Hepatocyte (in vitro differentiated cells): ENCODE measurements at regions not wholly inside any gene's neighbourhood (a gene's known extent, or its start where the extent isn't known, plus 50 kb on each side); places are given as distances from the start of the nearest gene placed in this dataset.
A peak's percentile ranks its signal among the peaks of the same experiment; 100 is the strongest.

Experiments used
- DNase-seq: peaks from one replicate; pipeline ENCODE4 v3.0.0-alpha.2; 2016; ENCODE audit warnings: low spot score
- H2AFZ ChIP-seq: fragments of 200-600 bp; sonication (generic); 2 replicates; pipeline ENCODE4 v1.6.0; 2016; ENCODE audit warnings: antibody characterized with exemption, mild to moderate bottlenecking
- H3K27ac ChIP-seq: fragments of 200-600 bp; sonication (generic); 2 replicates; pipeline ENCODE4 v1.5.1; 2016; ENCODE audit warnings: mild to moderate bottlenecking
- H3K27me3 ChIP-seq: fragments of 200-600 bp; sonication (generic); 2 replicates; pipeline ENCODE4 v1.6.1; 2016
- H3K36me3 ChIP-seq: fragments of 200-600 bp; sonication (generic); replicated peaks from 2 replicates; pipeline ENCODE4 v1.5.1; 2016; ENCODE audit warnings: low read depth; ENCODE audit not compliant: insufficient read depth
- H3K4me1 ChIP-seq: fragments of 200-600 bp; sonication (generic); 2 replicates; pipeline ENCODE4 v1.5.1; 2016; ENCODE audit warnings: mild to moderate bottlenecking, moderate library complexity; ENCODE audit not compliant: insufficient read depth
- H3K4me2 ChIP-seq: fragments of 200-600 bp; sonication (generic); 2 replicates; pipeline ENCODE4 v1.6.0; 2016
- H3K4me3 ChIP-seq: fragments of 200-600 bp; sonication (generic); 2 replicates; pipeline ENCODE4 v1.5.1; 2016; ENCODE audit warnings: mild to moderate bottlenecking
- H3K79me2 ChIP-seq: fragments of 200-600 bp; sonication (generic); 2 replicates; pipeline ENCODE4 v1.6.0; 2017; ENCODE audit warnings: mild to moderate bottlenecking
- H3K9me2 ChIP-seq: fragments of 200-600 bp; sonication (generic); replicated peaks from 2 replicates; pipeline ENCODE4 v1.6.0; 2017; ENCODE audit warnings: mild to moderate bottlenecking; ENCODE audit not compliant: insufficient read depth
- H3K9me3 ChIP-seq: fragments of 200-600 bp; sonication (generic); 2 replicates; pipeline ENCODE4 v1.5.1; 2016; ENCODE audit warnings: low read depth, mild to moderate bottlenecking
- H4K20me1 ChIP-seq: fragments of 200-600 bp; sonication (generic); 2 replicates; pipeline ENCODE4 v1.6.0; 2016; ENCODE audit warnings: mild to moderate bottlenecking; ENCODE audit not compliant: insufficient read depth, poor library complexity, severe bottlenecking
- EZH2 ChIP-seq: fragments of 200-600 bp; sonication (generic); IDR thresholded peaks from 2 replicates; pipeline ENCODE4 v1.6.1; 2016; ENCODE audit warnings: antibody characterized with exemption, mild to moderate bottlenecking, borderline replicate concordance
- EZH2phosphoT487 ChIP-seq: fragments of 200-600 bp; sonication (generic); IDR thresholded peaks from one replicate; pipeline ENCODE4 v1.6.1; 2018; ENCODE audit warnings: antibody characterized with exemption, mild to moderate bottlenecking, low read depth, moderate library complexity; ENCODE audit not compliant: unreplicated experiment, severe bottlenecking
- WGBS: methylation state at CpG from one replicate; pipeline ENCODE4 v1.1.6; 2016; ENCODE audit warnings: low lambda C conversion rate; ENCODE audit errors: missing lambda C conversion rate; 5-methylcytosine and 5-hydroxymethylcytosine counted together
- TF ChIP-seq, protein P1 (sequence below): fragments of 200-600 bp; sonication (generic); IDR thresholded peaks from 2 replicates; pipeline ENCODE4 v1.5.1; 2016; ENCODE audit warnings: antibody characterized with exemption, mild to moderate bottlenecking; ENCODE audit not compliant: poor library complexity

DNA sequence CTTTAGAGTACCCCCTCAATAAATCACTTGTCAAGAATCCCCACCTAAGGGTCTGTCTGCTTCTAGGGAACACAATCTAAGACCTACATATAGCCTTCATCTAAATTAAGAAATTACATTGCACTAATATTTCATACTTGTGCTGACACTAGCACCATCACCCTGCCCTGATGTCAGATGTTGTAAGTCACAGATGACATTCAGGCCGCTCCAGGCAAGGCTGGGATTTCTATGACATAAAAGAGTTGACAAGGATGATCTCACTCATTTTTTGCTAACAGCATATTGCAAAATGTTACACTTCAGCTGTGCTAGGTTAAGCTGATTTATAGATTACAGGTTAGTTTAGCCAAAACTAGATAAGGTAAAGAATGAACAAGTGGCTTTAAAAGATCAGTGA is 372.5 kb upstream of the GRIA1 start:
- H3K36me3 ChIP-seq = no peaks in the 10 kb centered on the region
- H3K4me1 ChIP-seq = peaks cover 5% of the 10 kb centered on the region
- no peak overlapping the region for H3K4me2 ChIP-seq
- no peak overlapping the region for H2AFZ ChIP-seq
- no peaks in the 10 kb centered on the region for H3K27me3 ChIP-seq
- TF ChIP-seq EZH2phosphoT487 (no peak), EZH2 (no peak)
- TF ChIP-seq, protein P1, sequence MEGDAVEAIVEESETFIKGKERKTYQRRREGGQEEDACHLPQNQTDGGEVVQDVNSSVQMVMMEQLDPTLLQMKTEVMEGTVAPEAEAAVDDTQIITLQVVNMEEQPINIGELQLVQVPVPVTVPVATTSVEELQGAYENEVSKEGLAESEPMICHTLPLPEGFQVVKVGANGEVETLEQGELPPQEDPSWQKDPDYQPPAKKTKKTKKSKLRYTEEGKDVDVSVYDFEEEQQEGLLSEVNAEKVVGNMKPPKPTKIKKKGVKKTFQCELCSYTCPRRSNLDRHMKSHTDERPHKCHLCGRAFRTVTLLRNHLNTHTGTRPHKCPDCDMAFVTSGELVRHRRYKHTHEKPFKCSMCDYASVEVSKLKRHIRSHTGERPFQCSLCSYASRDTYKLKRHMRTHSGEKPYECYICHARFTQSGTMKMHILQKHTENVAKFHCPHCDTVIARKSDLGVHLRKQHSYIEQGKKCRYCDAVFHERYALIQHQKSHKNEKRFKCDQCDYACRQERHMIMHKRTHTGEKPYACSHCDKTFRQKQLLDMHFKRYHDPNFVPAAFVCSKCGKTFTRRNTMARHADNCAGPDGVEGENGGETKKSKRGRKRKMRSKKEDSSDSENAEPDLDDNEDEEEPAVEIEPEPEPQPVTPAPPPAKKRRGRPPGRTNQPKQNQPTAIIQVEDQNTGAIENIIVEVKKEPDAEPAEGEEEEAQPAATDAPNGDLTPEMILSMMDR = no peak
- no peak overlapping the region for H3K4me3 ChIP-seq
- no peaks in the 10 kb centered on the region for H3K9me2 ChIP-seq
- WGBS = 91% methylated on average over 1 of the region's 1 CpG
- H3K9me3 ChIP-seq = no peaks in the 10 kb centered on the region
- H3K27ac ChIP-seq = peak overlapping the region; percentile 46
- H4K20me1 ChIP-seq = no peaks in the 10 kb centered on the region
- peak; percentile 6 for DNase-seq
- no peaks in the 10 kb centered on the region for H3K79me2 ChIP-seq

GRCh38 chr5:153122403-153122802 is 368.1 kb upstream of the GRIA1 start:
- H3K36me3 ChIP-seq = no peaks in the 10 kb centered on the region
- H3K9me3 ChIP-seq = no peaks in the 10 kb centered on the region
- no peak overlapping the region for H3K4me2 ChIP-seq
- no peaks in the 10 kb centered on the region for H3K79me2 ChIP-seq
- H3K27ac ChIP-seq = no peak overlapping the region
- 11% methylated on average over 2 of the region's 2 CpGs for WGBS
- H3K4me1 ChIP-seq = peaks cover 3% of the 10 kb centered on the region
- H3K9me2 ChIP-seq = no peaks in the 10 kb centered on the region
- DNase-seq = no peak
- H2AFZ ChIP-seq = no peak overlapping the region
- H3K27me3 ChIP-seq = no peaks in the 10 kb centered on the region
- no peak for TF ChIP-seq EZH2
- H4K20me1 ChIP-seq = no peaks in the 10 kb centered on the region
- no peak overlapping the region for H3K4me3 ChIP-seq

GRCh38 chr5:153130296-153130695 is 360.2 kb upstream of the GRIA1 start:
- Histone ChIP-seq H3K27me3 (no peaks in the 10 kb centered on the region), H3K79me2 (no peaks in the 10 kb centered on the region), H3K4me2 (no peak overlapping the region), H2AFZ (no peak overlapping the region), H3K9me3 (no peaks in the 10 kb centered on the region), H3K4me3 (no peak overlapping the region), H4K20me1 (no peaks in the 10 kb centered on the region), H3K9me2 (no peaks in the 10 kb centered on the region), H3K36me3 (no peaks in the 10 kb centered on the region), H3K4me1 (no peaks in the 10 kb centered on the region), H3K27ac (no peak overlapping the region)
- WGBS = 95% methylated on average over 1 of the region's 1 CpG
- DNase-seq = no peak
- TF ChIP-seq, protein P1 = no peak

- no peak for DNase-seq
- WGBS = 75% methylated on average over 4 of the region's 4 CpGs
- Histone ChIP-seq H3K79me2 (no peaks in the 10 kb centered on the region), H3K9me2 (no peaks in the 10 kb centered on the region), H3K27me3 (no peaks in the 10 kb centered on the region), H3K4me1 (no peaks in the 10 kb centered on the region), H3K4me2 (no peak overlapping the region), H3K9me3 (no peaks in the 10 kb centered on the region), H3K27ac (no peak overlapping the region), H3K36me3 (no peaks in the 10 kb centered on the region), H4K20me1 (no peaks in the 10 kb centered on the region), H2AFZ (no peak overlapping the region), H3K4me3 (no peak overlapping the region)
- TF ChIP-seq EZH2 (no peak), EZH2phosphoT487 (no peak)
- TF ChIP-seq, protein P1 = no peak
Observed at GRCh38 chr5:153135411-153135810, 355.1 kb upstream of the GRIA1 start.
